Mucosa of gallbladder (tissue), 1 donor: ENCODE measurements at regions not wholly inside any gene's neighbourhood (a gene's known extent, or its start where the extent isn't known, plus 50 kb on each side); places are given as distances from the start of the nearest gene placed in this dataset.

Experiments used
- DNase-seq: peaks from one replicate; pipeline ENCODE4 v3.0.0-alpha.2; 2020; ENCODE audit warnings: low spot score
- donor health status: DM: no; HTN: no; CAD: no.

DNA sequence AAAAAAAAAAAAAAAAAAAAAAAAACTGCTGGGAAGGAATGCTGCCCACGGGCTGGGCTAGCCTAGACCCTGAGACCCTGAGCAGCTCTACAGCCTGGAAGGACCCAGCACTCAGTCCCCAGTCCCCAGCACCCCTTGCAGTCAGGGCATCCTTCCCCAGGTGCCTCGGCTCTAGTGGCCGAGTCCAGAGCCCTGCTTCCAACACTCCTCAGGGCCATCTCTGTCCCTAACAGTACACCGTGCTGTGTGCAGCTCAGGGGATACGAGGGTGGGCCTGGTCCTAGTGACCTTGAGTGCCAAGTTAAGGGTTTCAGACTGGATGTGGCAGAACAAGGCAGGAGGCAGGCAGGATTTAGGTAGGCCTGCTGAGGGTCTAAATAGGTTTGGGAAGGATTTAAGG lies 50.2 kb upstream of the LRP8 start:
- no peak for DNase-seq

DNA sequence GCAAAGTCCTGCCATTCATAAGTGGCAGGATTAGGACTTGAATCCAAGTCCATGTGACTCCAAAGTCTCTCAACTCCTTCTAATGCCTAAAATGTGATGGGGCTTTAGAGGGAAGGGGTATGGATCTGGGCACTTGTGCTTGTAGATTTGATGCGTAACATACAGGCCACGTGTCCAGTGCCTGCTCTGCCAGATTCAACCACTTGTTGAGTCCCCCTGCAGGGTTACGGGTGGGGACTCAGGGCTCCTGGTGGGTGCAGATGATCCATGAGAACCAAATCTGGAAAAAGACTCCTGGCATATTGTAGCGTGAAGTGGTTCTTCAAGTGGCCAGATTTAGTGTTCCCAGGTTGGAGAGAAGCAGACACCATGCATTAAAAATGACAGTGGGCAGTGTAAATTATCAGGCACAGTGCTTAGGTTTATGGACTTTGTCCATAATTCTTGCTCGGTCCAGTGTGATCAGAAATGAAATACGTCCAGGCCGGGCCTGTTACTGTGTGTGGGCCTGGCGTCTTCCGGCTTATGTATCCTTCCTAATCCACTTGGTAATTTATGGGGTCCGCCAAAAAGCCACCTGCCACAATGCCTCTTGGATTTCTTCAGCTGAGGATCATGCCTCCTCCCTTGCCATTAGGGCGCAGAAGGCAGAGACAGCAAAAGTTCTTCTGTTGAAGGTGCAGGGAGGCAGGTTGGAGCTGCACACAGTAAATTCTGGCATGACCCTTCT lies 51.2 kb upstream of the LRP8 start:
- DNase-seq = no peak

DNA sequence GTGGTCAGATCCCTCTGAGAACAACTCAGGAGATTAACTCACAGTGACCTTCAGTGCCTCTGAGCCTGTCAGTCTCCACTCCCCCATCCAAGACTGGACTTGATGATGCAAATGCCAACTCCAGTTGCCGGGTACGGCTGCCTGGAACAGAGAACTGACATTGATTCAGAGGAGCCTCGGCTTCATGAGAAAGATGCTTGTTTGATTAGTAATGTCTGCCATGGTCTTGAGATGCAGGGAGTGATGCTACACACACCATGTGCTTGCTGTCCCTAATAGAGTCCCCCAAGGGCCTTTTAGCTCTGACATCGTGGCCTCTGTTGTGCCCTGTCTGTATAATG lies 51.8 kb upstream of the LRP8 start:
- no peak for DNase-seq

DNA sequence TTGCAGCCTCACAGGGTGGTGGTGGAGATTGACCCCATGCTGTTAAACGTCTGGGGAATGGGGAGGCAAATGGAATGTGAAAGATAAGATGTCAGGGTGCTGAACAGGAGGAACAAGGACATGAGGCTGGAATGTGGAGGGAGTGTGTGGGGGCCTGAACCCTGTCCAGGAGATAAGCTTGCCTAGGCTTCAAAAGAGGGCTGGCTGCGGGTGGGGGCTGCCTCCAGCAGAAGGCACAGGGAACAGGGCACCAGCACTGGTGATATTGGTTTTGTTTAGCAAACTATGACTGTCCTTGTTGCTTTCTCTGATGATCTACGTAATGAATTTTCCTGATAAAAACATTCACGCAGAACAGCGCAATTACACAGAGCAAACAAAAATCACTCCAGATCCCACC lies 52.4 kb upstream of the LRP8 start:
- no peak for DNase-seq

DNA sequence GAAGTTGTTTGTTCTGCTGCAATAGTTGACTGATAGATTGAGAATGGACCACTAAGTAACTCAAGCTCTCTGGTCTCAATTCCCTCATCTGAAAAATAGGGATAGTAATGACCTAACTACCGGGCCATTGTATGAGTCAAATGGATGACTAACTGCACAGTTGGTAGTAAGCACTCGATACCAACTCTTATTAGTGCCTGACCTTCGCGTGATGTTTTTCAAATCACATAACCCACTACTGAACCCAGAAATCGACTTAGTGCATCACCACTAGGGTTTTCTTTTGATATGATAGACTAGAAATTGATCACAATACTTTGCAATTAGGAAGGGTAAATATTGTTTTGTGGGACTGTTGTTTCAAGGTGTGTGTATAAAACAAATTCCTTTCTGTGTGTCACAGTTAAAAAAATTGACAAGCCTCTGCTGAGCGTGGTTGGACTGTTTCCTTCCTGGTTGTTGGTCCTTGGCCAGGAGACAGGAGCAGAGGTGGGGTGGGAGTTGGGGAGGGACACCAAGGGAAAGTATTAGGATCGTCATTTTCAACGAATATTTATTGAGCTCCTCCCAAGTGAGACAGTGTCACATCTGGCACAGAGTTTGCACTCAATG lies 54.0 kb upstream of the LRP8 start:
- DNase-seq = no peak

DNA sequence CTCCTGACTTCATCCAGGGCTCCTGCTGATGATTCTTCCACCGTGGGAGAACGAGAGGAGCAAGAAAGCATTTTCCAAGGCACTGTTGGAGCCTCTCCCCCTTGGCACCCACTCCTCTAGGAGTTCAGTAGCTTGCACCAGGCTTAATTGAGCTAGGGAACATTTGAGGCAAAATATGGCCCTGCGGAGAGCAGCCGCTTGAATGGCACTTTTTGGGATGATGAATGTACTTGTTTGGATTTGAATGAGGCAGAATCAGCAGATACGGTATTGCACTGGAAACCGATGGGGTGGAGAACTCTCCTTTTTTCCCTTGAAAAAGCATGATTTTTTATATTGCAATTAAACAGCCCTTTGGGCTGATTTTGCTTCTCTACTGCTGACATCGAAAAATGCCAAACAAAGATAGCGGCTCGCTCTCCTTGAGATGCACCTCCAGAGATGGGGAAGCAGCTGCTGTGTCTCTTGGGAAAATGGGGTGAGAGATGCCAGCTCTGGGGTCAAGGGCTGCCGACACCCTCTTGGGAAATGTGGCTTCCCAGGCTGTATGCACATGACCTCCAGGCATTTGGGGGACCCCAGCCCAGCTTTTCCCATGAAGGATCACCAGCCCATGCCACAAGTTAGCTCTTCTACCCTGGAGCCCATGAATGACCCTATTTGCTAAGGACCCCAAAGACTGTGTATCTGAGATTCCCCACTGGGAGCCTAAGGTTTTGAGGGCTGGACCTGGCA lies 55.4 kb upstream of the LRP8 start:
- DNase-seq = no peak

DNA sequence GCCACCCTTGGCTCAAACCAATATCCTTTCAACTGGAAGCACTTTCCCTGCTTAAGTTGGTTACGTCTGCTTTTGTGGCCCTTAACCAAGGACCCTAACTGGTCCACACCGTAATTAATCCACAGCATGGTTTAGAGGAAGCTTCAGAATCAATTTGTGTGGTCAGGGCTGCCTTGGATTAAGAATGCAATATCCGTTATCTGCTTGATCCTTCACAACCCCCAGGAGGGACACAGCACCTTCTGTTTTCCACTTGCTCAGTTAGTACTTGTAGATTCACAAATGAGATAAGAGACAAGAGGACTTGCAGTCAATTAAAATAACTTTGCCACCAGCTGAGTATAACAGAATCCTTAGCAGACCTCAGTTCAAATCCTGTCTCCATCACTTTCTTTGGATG lies 56.9 kb upstream of the LRP8 start:
- no peak for DNase-seq

DNA sequence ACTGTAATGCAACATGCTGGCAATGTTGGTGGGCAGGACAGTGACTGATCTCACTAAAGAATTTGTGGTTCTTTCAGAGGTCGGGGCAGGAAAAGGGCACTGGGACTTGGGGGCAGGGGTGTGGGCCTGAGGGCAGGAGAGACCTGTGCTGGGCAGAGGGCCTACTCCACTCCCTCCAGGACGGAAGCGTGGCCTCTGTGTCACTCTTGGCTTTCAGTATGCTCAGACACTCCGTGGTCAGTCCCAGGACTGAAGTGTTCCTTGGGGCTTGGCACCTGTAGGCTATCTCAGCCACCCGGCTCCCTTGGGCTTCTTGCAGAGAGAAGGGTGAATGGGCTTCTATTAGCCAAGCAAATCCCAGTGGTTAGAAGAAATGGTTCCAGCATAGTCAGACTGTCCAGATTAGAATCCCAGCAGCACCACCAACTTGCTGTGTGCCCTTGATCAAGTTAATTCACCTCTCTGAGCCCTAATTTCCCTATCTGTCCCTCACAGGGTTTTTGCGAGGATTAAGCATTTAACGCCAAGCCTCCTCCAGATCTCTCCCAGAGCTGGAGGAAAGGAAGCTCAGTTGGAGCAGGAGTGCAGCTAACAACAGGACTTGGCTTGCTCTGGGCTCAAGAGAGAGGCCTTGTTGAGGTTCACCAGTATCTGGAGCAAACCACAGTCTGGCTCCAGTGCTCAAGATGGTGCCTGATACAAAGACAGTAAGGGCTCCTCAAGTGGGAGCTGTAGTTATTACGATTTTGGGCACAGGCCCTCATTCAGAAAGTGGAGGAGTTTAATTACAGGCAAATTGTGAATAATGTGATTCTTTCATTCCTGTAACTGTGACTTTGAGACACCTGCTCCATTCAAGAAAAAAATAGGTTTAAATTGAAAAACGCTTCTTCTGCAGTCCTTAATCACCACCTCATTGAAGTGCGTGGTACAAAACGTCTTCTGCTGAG lies 57.7 kb upstream of the LRP8 start:
- no peak for DNase-seq

DNA sequence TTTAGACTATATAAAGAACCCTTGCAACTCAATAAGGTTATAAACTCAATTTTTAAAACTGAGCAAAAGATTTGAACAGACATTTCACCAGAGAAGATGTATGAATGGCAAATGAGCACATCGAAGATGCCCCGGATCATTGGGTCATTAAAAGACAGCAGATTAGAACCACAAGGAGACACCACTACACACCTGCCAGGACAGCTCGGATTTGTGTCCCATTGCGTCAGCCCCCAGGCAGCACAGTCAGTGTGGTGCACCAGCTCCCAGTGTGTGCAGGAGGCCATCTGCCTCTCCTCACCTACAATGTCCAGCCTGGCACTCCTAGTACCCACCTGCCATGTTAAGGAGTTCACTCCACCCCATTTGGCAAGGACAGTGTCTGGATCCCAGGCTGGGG lies 61.1 kb upstream of the LRP8 start:
- no peak for DNase-seq

DNA sequence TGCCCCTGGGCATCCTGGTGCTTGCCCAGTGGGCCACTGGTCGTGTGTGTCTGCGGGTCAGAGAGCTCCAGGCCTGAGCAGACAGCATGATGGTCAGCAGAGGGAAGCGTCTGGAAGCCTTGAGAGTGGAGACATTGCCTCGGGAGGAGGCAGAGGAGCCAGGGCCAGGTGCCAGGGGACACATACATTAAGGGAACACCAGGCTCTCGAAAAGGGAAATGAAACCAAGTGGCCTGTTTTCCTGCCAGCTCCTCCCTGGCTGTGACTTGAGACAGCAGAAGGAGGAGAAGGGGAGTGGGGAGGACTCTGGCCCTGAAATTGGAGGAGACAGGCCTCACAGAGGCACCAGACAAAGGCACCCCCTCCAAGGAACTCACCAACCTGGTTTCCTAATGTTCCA lies 62.4 kb upstream of the LRP8 start:
- DNase-seq = peak; percentile 45

DNA sequence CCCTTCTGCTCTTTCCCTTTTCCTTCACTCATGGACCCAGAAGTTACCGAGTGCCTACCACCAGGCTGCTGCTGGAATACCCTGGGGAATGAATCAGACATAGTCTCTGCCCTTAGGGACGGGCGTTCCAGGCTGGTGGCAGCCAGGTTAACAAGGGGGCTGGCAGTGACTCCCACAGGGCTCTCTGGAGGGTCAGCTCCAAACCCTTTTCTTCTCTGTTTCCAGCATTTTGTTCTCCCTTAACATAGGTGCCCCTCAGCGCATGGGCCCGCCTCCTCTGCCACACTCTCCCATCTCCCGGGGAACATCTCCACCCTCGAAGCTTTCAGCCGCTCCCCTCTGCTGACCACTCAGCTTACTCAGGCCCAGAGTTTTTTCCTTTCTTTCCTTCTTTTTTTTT lies 62.9 kb upstream of the LRP8 start:
- no peak for DNase-seq

DNA sequence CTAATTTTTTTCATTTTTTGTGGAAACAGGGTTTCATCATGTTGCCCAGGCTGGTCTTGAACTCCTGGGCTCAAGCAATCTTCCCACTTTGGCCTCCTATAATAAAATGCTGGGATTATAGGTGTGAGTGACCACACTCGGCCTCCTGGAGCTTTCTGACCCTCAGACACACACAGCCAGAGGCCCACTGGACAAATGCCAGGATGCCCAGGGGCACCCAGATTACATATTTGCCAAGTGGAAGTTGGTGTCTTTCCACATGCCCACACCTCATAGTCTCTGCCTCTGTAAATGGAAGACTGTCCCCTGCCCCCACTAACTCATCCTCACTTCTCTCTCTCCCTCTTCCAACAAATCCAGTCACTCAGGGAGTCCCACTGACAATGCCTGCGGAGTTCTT lies 63.4 kb upstream of the LRP8 start:
- DNase-seq = no peak

DNA sequence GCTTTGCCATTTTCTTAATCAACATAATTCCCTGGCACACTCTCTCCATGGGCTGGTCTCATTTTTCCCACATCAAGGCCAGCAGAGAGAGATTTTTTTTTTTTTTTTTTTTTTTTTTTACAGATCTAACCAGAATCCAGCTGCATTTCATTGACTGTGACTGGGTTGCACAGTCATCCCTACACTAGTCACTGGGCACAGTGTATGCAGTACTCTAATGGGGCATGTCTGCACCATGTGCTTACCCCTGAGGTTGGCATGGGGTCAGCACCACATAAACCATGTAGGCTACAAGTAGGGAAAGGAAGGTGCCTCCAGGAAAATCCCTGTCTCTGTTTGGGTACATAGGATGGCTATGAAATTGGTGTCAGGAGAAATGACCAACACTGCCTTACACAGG lies 64.1 kb upstream of the LRP8 start:
- DNase-seq = no peak

DNA sequence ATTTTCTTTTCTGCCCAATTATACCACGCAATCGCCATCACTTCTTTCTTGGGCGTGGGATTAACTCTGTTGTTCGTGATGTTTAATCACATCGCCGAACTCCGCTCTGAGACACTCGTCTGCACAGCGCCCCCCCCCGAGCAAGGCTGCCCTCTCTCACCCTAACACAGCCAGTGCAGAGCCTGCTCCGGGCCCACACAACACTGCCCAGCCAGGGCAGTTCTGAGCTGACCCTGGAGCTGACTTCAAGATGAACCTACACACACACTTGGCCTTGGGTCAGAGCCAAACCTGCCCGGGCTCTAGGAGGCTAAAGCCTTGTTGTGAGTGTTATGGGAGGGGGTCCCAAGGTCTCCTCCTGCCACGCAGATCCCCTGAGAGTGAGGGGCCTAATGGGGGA lies 64.6 kb upstream of the LRP8 start:
- DNase-seq = no peak

DNA sequence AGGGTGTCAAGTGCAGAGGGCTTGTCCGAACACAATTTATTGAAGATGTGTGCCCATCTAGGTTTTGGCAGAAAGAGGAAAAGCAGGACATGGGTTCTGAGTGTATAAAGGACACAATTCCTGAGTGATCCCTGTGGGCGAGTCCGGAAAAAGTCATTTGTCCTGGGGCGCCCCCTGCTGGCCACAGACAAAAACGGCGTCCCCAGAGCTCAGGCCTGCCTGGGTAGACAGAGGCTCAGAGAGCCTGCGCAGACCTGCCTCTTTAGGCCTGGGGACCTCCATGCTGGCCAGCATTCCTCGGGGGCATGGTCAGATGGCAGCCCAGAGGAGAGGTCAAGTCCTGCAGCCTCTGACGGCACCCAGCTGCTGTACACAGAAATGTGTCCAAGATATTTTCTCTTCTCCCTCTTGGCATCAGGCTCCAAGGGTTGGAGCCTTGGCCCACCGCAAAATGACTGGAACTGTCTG lies 65.5 kb upstream of the LRP8 start:
- DNase-seq = peak; percentile 86

DNA sequence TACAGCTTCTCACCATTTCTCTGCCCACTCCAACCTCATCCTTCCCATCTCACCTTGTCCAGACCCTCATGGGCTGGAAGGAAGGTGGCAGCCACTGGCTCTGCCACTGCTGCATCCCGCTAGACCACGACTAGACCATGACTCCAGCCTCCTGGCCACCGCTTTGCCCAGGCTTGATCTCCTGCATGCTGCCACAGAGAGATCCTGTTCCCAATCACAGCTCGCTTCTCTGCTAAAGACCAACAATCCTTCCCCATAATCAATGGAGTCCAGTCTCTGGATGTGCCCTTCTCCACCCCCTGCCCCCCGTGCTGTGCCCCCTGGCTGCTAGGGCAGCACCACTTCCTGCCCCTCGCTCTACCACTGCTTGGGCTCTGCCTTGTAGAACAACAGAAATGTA lies 64.9 kb upstream of the DMRTB1 start:
- no peak for DNase-seq

DNA sequence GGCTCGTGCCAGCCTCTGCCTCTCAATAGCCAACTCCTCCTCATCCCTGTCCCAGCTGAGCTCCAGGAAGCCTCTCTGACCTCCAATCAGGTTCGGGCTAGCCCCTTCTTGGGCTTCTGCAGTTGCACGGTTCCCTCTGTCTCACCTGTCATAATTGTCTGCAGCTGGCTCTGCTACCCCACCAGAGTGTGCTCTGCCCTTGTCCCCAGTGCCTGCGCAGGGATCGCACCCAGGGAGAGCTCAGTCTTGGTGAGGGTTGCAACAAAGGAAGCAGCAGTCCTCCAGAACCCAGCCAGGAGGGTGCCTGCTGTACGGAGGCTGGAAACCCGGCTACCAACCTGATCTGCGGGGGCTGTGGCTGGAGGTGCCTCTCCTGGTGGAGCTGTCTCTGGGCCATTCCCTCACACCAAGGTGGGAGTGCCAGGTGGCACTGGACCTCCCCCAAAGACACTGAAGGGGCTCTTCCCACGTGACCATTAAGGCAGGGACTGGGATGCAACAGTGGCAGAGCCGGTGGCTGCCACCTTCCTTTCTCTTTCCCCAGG lies 63.5 kb upstream of the DMRTB1 start:
- no peak for DNase-seq

DNA sequence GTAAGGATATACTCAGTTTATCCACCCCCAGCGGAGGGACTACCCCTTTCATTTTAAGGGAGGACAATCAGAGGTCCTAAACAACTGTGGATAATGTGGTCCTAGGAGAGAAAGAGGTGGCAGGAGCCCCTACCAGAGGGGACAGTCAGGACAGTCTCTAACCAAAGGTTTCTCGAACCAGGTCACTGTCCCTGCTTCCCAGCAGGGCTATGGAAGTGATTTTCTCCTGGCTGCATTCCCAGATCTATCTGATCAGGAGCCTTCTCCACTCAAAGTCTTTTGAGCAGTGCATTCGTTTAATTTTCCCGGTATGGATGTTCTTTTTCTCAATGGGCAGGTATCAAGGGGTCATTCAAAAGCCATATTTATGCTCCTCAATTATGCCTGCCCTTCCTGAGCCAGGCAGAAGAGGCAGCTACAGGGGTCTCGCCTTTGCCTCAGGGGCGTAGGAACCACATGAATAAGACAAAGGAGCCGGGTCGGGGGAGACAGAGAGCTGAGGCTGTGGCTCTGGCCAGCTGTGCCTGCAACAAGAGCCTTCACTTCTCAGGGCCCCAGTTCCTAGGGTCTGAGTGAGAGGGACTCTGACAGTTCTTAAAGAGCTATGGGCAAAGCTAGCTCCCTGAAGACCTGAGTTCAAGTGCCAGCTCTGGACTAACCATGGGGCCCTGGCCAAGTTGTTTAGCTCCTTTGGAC lies 62.5 kb upstream of the DMRTB1 start:
- no peak for DNase-seq

DNA sequence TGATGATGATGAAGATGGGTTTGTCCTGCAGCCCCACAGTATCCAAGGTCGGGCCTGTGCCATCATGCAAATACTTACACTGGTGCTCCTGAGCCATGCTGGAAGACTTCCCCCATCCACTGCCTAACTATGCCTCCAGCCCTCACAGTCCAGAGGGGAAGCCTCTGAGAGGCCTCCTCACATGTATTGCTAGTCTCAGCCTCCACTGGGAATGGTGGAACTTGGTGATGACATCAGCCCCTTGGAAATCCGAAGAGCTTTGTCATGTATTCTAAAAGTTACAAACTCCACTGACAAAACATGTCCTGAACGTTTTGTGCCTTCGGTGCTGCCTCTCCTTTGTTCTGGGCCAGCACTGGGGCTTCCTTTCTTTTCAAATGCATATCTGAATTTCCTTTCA lies 61.1 kb upstream of the DMRTB1 start:
- no peak for DNase-seq

DNA sequence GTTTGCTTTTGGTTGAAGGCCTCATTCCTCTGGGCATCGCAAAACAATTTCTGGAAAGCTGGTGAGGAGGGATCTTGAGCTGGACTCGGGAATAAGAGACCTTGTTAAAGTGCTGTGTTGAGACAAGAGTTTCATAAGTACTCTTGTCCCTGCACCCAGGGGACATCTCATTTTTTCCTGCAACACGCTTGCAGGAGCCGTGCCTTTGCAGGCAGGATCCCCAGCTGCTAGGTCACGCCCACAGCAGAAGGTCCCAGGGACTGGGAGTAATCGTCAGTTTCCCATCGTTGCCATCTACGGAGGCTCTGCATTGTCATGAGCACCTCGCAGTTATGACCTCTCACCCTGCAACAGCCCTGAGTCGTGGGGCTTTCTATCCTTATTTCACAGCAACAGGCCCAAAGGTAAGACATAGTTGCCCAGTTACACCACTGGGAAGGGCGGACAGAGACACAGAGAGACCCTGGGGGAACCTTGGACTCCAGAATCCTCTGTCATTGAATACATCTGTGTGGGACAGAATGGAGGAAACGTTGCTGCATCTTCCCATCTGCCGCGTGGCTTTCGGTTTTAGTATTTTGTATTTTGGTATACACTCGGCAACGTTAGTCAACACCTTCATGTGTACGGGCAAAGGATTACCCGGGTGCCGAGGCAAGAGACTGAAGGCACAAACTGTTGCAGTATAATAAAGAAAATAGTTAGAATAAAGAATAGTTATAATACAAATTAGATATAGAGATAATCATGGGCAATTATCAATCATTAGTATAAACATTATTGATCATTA lies 60.4 kb upstream of the DMRTB1 start:
- DNase-seq = no peak
